HFFc6 (cell line): ENCODE measurements at regions not wholly inside any gene's neighbourhood (a gene's known extent, or its start where the extent isn't known, plus 50 kb on each side); places are given as distances from the start of the nearest gene placed in this dataset.

Source experiments
- DNase-seq: peaks from one replicate; pipeline ENCODE4 v3.0.0-alpha.2; 2018
- H3K27ac Mint-ChIP-seq: 2 replicates; pipeline ENCODE4 v1.8.0; 2020; ENCODE audit warnings: mild to moderate bottlenecking, mixed read lengths
- H3K27me3 Mint-ChIP-seq: 2 replicates; pipeline ENCODE4 v1.8.0; 2021; ENCODE audit warnings: mild to moderate bottlenecking, moderate library complexity, mixed read lengths; ENCODE audit not compliant: insufficient read depth
- H3K36me3 Mint-ChIP-seq: 2 replicates; pipeline ENCODE4 v1.8.0; 2021; ENCODE audit warnings: low read depth, mixed read lengths
- H3K4me1 Mint-ChIP-seq: 2 replicates; pipeline ENCODE4 v1.8.0; 2020; ENCODE audit warnings: low read depth, mixed read lengths
- H3K4me3 Mint-ChIP-seq: 2 replicates; pipeline ENCODE4 v1.8.0; 2020; ENCODE audit warnings: mild to moderate bottlenecking, moderate library complexity, mixed read lengths
- H3K9me3 Mint-ChIP-seq: 2 replicates; pipeline ENCODE4 v1.8.0; 2020; ENCODE audit warnings: mild to moderate bottlenecking, mixed read lengths
- CTCF ChIP-seq: fragments of 200-600 bp; sonication (generic); IDR thresholded peaks from 2 replicates; pipeline ENCODE4 v1.5.0; 2021; ENCODE audit warnings: antibody characterized with exemption, mild to moderate bottlenecking

DNA sequence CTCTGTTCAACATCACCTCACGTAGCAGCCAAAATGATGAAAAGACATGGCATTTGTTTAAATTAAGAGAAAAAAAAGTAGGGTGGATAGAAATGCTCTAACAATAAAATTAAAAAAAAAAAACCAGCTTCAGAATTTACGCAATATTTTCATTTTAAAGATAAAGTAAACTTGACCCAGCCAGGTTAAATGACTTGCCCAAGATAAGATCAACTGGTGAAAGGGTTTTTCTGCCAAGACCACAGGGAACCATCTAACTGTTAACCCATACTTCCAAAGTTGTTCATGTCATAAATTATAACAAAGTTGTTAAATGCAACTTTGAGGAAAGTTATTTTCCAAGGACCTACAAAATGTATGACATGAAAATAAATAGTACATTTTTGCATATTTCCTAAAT lies 129.6 kb upstream of the SOX5 start:
- TF ChIP-seq CTCF: no peak
- Mint-ChIP-seq H3K27me3 (peaks cover 1% of the 10 kb centered on the region; the same call in 1 of the 2 replicates), H3K4me3 (no peak overlapping the region), H3K4me1 (no peaks in the 10 kb centered on the region), H3K9me3 (peaks cover 36% of the 10 kb centered on the region), H3K27ac (no peak overlapping the region), H3K36me3 (no peaks in the 10 kb centered on the region; the same call in none of the 2 replicates)
- DNase-seq: no peak

DNA sequence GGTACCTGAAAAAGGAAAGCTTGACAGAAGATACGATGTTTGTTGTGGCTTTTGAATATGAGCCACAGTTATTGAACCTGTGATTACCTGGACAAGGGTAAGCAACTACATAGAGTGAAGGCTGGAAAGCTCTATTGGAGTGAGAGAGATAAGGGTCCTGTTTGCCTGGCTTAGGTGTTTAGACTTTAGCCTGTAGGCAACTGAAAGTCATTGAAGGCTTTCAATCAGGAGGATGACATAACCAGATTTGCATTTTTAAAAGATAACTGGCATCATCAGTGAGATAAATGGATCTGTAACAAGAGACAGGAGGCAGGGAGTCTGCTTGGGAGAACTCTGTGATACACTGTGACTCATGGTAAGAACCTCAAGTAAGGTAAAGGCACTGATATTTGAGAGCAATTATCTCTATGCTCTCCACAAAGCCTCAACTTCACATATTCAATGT lies 128.9 kb upstream of the SOX5 start:
- TF ChIP-seq CTCF: no peak
- H3K27me3 Mint-ChIP-seq: peaks cover 1% of the 10 kb centered on the region; the same call in 1 of the 2 replicates
- no peaks in the 10 kb centered on the region; the same call in 1 of the 2 replicates for H3K36me3 Mint-ChIP-seq
- H3K4me1 Mint-ChIP-seq: no peaks in the 10 kb centered on the region
- H3K9me3 Mint-ChIP-seq: peaks cover 34% of the 10 kb centered on the region
- no peak overlapping the region for H3K4me3 Mint-ChIP-seq
- H3K27ac Mint-ChIP-seq: no peak overlapping the region
- no peak for DNase-seq

DNA sequence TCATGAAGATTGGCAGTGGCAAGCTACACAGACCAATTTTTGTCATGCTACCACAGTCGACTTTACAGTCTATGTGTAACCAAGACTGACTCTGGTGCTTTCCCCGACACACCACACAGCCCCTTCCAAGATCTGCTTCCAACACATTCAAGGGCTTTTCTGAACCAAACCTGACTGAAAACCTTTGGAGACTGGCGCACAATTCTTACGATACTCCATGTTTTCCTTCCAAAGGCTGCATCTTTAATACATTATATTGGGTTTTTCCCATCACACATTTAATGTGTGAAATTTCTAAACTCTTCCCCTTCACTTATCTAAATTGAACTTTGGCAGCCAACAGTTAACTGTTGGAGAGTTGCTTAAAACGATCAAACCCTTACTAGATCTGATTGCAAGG lies 127.7 kb upstream of the SOX5 start:
- no peak overlapping the region for H3K27ac Mint-ChIP-seq
- H3K36me3 Mint-ChIP-seq: no peaks in the 10 kb centered on the region; the same call in 1 of the 2 replicates
- no peaks in the 10 kb centered on the region for H3K4me1 Mint-ChIP-seq
- DNase-seq: no peak
- H3K27me3 Mint-ChIP-seq: peaks cover 1% of the 10 kb centered on the region; the same call in 1 of the 2 replicates
- no peak overlapping the region for H3K4me3 Mint-ChIP-seq
- TF ChIP-seq CTCF: no peak
- peaks cover 33% of the 10 kb centered on the region for H3K9me3 Mint-ChIP-seq

- H3K36me3 Mint-ChIP-seq: no peaks in the 10 kb centered on the region; the same call in 1 of the 2 replicates
- H3K4me3 Mint-ChIP-seq: no peak overlapping the region
- H3K4me1 Mint-ChIP-seq: no peaks in the 10 kb centered on the region
- TF ChIP-seq CTCF: no peak
- H3K27me3 Mint-ChIP-seq: no peaks in the 10 kb centered on the region
- no peak overlapping the region for H3K27ac Mint-ChIP-seq
- H3K9me3 Mint-ChIP-seq: peaks cover 27% of the 10 kb centered on the region
- DNase-seq: no peak
These were observed 126.2 kb upstream of the SOX5 start for GRCh38 chr12:24075650-24076049.

DNA sequence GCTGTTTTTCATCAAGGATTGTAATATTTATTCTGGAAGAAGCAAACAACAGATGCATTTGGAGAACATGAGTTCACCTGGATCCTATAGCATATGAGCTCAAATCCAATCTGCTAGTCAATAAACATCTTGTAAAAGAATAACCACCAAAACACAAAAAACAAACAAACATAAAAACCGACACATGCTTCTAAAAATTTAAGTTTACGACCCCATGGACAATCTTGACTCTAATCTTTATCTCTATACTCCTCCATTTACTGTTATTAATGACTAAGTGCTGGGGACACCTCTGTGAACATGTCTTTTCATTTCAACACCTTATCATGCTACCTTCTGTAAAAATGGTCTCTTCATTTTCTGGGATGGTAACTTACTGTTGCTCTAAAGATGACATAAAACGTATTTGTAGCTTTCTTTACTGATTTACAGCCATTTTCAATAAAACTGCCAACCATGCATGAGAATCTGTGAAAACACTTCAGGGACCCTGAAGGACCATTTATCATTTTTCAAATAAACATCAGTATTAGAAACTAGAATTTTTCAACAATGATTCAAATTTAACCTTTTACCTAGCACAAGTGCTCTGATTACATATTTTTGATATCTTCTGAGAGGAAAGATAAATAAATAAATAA lies 123.8 kb upstream of the SOX5 start:
- H3K27me3 Mint-ChIP-seq: no peaks in the 10 kb centered on the region
- TF ChIP-seq CTCF: no peak
- no peak overlapping the region for H3K27ac Mint-ChIP-seq

More for the DNA sequence above, 123.8 kb upstream of the SOX5 start:
- H3K36me3 Mint-ChIP-seq: no peaks in the 10 kb centered on the region; the same call in 1 of the 2 replicates
- no peaks in the 10 kb centered on the region for H3K4me1 Mint-ChIP-seq
- H3K9me3 Mint-ChIP-seq: peaks cover 28% of the 10 kb centered on the region
- no peak for DNase-seq
- H3K4me3 Mint-ChIP-seq: no peak overlapping the region
